ENCODE measurements at regions not wholly inside any gene's neighbourhood (a gene's known extent, or its start where the extent isn't known, plus 50 kb on each side); places are given as distances from the start of the nearest gene placed in this dataset.
"Not testable (repeated sequence)": the region's sequence is repeated elsewhere in the genome, so short reads cannot be mapped to it uniquely, and the experiment has no call there.

DNA sequence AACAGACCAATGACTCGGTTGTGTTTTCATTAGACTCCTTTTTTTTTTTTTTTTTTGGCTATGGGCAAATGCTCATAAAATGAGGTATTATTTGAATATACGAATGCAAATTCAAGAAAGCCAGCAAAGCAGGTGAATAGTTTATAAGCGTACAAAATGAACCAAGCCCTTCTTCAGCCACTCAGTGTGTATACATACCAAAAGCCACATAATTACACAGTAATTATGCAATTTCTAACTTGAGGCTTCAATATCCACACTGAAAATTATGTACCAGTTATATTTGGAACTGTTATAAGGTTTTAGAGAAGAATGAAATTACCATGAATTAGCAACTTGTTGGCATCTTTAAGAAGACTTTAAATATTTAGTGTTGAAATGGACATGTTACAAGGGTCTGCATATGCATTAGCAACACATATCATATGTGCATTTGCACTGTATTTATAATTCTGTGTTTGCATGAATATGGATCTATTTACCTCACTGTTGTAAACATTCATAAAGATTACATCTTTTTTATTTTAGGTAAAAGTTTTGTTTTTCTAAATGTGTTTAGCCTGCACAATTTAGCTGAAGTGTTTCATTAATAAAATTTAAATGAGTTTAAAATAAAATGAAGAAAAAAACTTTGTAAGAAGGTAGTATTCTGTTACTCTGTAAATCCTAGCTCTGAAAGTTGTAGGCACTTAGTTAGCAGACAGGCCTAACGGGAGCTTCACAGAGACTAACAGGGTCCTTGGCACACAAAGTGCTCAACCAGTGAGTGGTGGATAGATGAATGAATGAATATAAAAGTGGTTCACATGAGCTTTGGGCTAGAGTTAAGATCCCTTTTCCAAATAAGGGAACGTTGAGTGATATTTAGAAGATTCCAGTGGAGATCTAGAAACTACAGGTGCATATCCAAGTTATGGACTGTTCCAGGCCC lies 241.0 kb upstream of the NFIA start (continued):
- TF ChIP-seq SP1 (IDR thresholded peaks at IDR 0.05; ENCODE audit: low read depth), result no peak

DNA sequence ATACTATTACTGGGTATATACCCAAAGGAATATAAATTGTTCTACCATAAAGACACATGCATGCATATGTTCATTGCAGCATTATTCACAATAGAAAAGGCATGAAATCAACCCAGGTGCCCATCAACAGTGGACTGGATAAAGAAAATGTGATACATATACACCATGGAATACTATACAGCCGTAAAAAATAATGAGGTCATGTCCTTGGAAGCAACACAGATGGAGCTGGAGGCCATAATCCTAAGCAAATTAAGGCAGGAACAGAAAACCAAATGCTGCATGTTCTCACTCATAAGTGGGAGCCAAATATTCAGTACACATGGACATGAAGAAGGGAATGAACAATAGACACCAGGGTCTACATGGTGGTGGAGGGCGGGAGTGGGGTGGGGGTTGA lies 241.9 kb upstream of the NFIA start:
- BruUV-seq (replicated peaks); ATAC-seq; H3K4me3 ChIP-seq (replicated peaks in 1 of 2; ENCODE audit: low read depth in 1 of 2, low read length in 2 of 2); H3K36me3 ChIP-seq (ENCODE audit: control insufficient read depth in 1 of 2, insufficient read depth in 2 of 2, low read length in 2 of 2); H4K20me1 ChIP-seq (ENCODE audit: insufficient read depth); CTCF ChIA-PET; DNase-seq (ENCODE audit: low read depth, low spot score); H3K9me2 ChIP-seq (ENCODE audit: insufficient read depth); intact Hi-C loops (cut with micrococcal nuclease); H3K27ac ChIP-seq (ENCODE audit: low read depth, low read length); H3K9me3 ChIP-seq (ENCODE audit: control insufficient read depth in 1 of 2, insufficient read depth in 1 of 2, low read depth in 1 of 2, low read length in 2 of 2); H3K4me2 ChIP-seq (ENCODE audit: low read length); RAD21 ChIA-PET (ENCODE audit: low non-redundant PET in 1 of 2, low total read pairs in 2 of 2, uncharacterized antibody in 2 of 2, unreplicated experiment in 2 of 2); H3K4me1 ChIP-seq (ENCODE audit: control insufficient read depth in 1 of 2, insufficient read depth in 2 of 2, low read length in 2 of 2); H3K9ac ChIP-seq (ENCODE audit: low read length); H3K79me2 ChIP-seq (ENCODE audit: insufficient read depth, low read length); POLR2A ChIA-PET; H2AFZ ChIP-seq (ENCODE audit: low read depth, low read length, poor library complexity, severe bottlenecking): not testable (repeated sequence)
- peaks cover 14% of the 10 kb centered on the region for H3K27me3 ChIP-seq (ENCODE audit: insufficient read depth, low read length)

GRCh38 chr1:60835649-60836048 lies 246.7 kb upstream of the NFIA start:
- ATAC-seq, result no peak

More at GRCh38 chr1:60835649-60836048, 246.7 kb upstream of the NFIA start:
- H3K4me3 ChIP-seq (replicated peaks in 1 of 2; ENCODE audit: low read depth in 1 of 2, low read length in 2 of 2), result no peak overlapping the region
- no peak overlapping the region for H3K4me2 ChIP-seq (ENCODE audit: low read length)
- no peaks in the 10 kb centered on the region for H3K36me3 ChIP-seq (ENCODE audit: control insufficient read depth in 1 of 2, insufficient read depth in 2 of 2, low read length in 2 of 2)
- RAD21 ChIA-PET (ENCODE audit: low non-redundant PET in 1 of 2, low total read pairs in 2 of 2, uncharacterized antibody in 2 of 2, unreplicated experiment in 2 of 2), result no interaction called here
- CTCF ChIA-PET, result interaction anchor here (1.7 kb wide), 1 partner anchor 13 kb away, joined by 6 read pairs; no protein-coding TSS in a partner anchor
- H3K79me2 ChIP-seq (ENCODE audit: insufficient read depth, low read length), result no peaks in the 10 kb centered on the region
- H3K9ac ChIP-seq (ENCODE audit: low read length), result no peak overlapping the region
- no TSS peak for BruUV-seq (replicated peaks)
- POLR2A ChIA-PET, result no interaction called here
- H3K9me2 ChIP-seq (ENCODE audit: insufficient read depth), result no peaks in the 10 kb centered on the region
- no peaks in the 10 kb centered on the region for H3K9me3 ChIP-seq (ENCODE audit: control insufficient read depth in 1 of 2, insufficient read depth in 1 of 2, low read depth in 1 of 2, low read length in 2 of 2)
- no peaks in the 10 kb centered on the region; a peak in 1 of 4 replicates for H3K4me1 ChIP-seq (ENCODE audit: control insufficient read depth in 1 of 2, insufficient read depth in 2 of 2, low read length in 2 of 2)
- peaks cover 56% of the 10 kb centered on the region for H3K27me3 ChIP-seq (ENCODE audit: insufficient read depth, low read length)
- DNase-seq (ENCODE audit: low read depth, low spot score), result no peak
- TF ChIP-seq, protein P1, sequence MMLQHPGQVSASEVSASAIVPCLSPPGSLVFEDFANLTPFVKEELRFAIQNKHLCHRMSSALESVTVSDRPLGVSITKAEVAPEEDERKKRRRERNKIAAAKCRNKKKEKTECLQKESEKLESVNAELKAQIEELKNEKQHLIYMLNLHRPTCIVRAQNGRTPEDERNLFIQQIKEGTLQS (IDR thresholded peaks at IDR 0.05), result no peak
- no peak for TF ChIP-seq FOSL1 (IDR thresholded peaks at IDR 0.05; ENCODE audit: low read depth)
- TF ChIP-seq JUND (IDR thresholded peaks at IDR 0.05), result no peak
- no peak for TF ChIP-seq TCF7L2 (IDR thresholded peaks at IDR 0.05; ENCODE audit: borderline replicate concordance, extremely low read depth, insufficient read depth, insufficient read length)
- no peak for TF ChIP-seq CBX3 (IDR thresholded peaks at IDR 0.05; ENCODE audit: low read depth)
- no peak for TF ChIP-seq POLR2A (IDR thresholded peaks at IDR 0.05; ENCODE audit: borderline replicate concordance, extremely low read depth, insufficient read depth, insufficient read length)
- no peak for TF ChIP-seq POLR2AphosphoS5 (IDR thresholded peaks at IDR 0.05; ENCODE audit: low read depth, low read length)
- no peak for TF ChIP-seq EZH2phosphoT487 (IDR thresholded peaks at IDR 0.05; ENCODE audit: borderline replicate concordance)
- H2AFZ ChIP-seq (ENCODE audit: low read depth, low read length, poor library complexity, severe bottlenecking), result no peak overlapping the region
- H4K20me1 ChIP-seq (ENCODE audit: insufficient read depth), result no peaks in the 10 kb centered on the region
- no peak overlapping the region for H3K27ac ChIP-seq (ENCODE audit: low read depth, low read length)
- intact Hi-C loops (cut with micrococcal nuclease), result no loop called here

All from HCT116 (cell line).